D721Med (cell line): ENCODE measurements at regions not wholly inside any gene's neighbourhood (a gene's known extent, or its start where the extent isn't known, plus 50 kb on each side); places are given as distances from the start of the nearest gene placed in this dataset.

Source experiments
- DNase-seq: peaks from one replicate; pipeline ENCODE4 v3.0.0; 2011; ENCODE audit warnings: low spot score; ENCODE audit not compliant: insufficient read length
- FAIRE-seq: peaks from 2 replicates; lab custom pipeline; 2011; peaks lifted over from hg19 to GRCh38; lab: Jason Lieb, UNC
- TF ChIP-seq, protein P1 (sequence below): IDR thresholded peaks from 2 replicates; pipeline ENCODE4 v1.5.1; 2012; ENCODE audit warnings: mild to moderate bottlenecking, control low read depth; ENCODE audit not compliant: insufficient read depth; ENCODE audit errors: missing control alignments

DNA sequence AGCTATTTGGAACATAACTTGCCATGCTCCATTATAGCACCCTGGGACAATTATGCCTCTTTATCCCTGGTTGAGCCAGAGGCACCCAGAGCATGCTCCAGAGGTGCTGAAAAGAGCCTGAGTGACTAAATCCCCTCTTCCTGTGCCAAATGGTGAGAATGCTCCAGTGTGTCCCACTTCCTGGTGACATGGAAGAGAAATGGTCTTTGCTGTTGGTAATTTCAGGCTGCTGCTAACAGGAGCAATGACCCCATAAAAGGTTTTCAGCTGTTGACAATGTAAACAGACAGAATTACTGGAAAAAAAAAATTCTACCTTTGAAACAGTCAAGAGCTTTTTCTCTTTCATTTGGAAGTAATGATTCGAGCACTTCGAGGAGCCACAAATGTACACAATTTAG, 341.8 kb downstream of the FGF9 start:
- TF ChIP-seq, protein P1, sequence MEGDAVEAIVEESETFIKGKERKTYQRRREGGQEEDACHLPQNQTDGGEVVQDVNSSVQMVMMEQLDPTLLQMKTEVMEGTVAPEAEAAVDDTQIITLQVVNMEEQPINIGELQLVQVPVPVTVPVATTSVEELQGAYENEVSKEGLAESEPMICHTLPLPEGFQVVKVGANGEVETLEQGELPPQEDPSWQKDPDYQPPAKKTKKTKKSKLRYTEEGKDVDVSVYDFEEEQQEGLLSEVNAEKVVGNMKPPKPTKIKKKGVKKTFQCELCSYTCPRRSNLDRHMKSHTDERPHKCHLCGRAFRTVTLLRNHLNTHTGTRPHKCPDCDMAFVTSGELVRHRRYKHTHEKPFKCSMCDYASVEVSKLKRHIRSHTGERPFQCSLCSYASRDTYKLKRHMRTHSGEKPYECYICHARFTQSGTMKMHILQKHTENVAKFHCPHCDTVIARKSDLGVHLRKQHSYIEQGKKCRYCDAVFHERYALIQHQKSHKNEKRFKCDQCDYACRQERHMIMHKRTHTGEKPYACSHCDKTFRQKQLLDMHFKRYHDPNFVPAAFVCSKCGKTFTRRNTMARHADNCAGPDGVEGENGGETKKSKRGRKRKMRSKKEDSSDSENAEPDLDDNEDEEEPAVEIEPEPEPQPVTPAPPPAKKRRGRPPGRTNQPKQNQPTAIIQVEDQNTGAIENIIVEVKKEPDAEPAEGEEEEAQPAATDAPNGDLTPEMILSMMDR: no peak
- FAIRE-seq (no peak), DNase-seq (no peak)

- TF ChIP-seq, protein P1: no peak
- FAIRE-seq: no peak
Observed at GRCh38 chr13:22014469-22014868, 343.6 kb downstream of the FGF9 start.

GRCh38 chr13:22017226-22017625, 346.4 kb downstream of the FGF9 start:
- FAIRE-seq: no peak
- TF ChIP-seq, protein P1: no peak
- DNase-seq: no peak

More at GRCh38 chr13:22014469-22014868, 343.6 kb downstream of the FGF9 start:
- DNase-seq: no peak

DNA sequence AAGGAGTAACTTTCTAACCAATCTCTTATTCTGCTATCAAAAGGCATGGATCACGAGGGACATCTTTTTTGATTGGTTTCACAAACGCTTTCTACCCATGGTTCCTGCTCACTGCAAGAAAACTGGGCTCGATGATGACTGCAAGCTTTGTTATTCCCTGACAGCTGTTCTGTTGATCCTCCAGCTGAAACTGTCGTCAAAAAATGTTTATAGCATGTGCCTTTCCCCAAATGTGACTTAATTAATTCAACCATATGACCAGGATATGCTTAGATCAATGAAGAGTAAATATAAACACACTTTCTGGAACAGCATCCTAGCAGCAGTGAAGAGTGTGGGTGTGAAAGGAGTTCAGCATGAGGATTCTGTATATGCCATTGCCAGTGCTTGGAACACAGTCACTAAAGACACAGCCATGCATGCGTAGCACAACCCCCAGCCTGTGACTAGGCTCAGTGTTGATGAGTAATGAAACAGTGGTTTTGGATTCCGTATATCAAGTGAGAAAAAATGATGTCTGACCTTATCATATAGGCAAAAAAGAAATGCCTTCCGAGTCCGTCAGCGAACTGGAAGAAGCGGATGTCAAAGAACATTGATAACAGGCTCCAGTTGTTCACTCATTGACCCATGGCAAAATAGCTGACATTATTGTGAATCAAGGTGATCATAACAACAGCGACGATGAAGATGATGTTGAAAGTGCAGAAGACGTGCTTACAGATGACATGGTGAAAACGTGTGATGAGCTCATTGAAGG, 347.4 kb downstream of the FGF9 start:
- no peak for FAIRE-seq
- no peak for DNase-seq
- TF ChIP-seq, protein P1: no peak

GRCh38 chr13:22018836-22019210, 347.9 kb downstream of the FGF9 start:
- TF ChIP-seq, protein P1: no peak
- DNase-seq (no peak), FAIRE-seq (no peak)

- TF ChIP-seq, protein P1: no peak
- FAIRE-seq (no peak), DNase-seq (no peak)
Observed at GRCh38 chr13:22024381-22024994, 353.6 kb downstream of the FGF9 start.

DNA sequence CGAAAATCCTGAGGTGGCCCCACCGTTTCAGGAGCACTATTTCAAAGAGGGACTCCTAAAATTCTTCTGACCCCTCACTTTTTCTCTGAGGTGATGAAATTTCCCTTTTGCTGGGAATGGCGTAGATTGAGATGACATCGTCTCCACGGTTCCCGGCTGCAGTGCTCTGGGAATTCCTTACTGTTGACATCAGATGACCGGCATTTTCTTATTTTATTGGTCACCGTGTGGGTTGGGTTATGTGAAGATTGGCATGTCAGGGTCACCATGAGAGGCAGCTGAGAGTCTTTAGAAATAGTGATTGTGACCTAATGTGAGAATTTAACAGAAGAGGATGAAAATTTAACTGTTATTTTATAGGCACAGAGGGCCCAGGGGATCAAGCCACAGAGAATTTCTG, 356.7 kb downstream of the FGF9 start:
- TF ChIP-seq, protein P1: no peak
- no peak for FAIRE-seq

More for the DNA sequence above, 356.7 kb downstream of the FGF9 start:
- no peak for DNase-seq
